ENCODE measurements at regions not wholly inside any gene's neighbourhood (a gene's known extent, or its start where the extent isn't known, plus 50 kb on each side); places are given as distances from the start of the nearest gene placed in this dataset.

DNA sequence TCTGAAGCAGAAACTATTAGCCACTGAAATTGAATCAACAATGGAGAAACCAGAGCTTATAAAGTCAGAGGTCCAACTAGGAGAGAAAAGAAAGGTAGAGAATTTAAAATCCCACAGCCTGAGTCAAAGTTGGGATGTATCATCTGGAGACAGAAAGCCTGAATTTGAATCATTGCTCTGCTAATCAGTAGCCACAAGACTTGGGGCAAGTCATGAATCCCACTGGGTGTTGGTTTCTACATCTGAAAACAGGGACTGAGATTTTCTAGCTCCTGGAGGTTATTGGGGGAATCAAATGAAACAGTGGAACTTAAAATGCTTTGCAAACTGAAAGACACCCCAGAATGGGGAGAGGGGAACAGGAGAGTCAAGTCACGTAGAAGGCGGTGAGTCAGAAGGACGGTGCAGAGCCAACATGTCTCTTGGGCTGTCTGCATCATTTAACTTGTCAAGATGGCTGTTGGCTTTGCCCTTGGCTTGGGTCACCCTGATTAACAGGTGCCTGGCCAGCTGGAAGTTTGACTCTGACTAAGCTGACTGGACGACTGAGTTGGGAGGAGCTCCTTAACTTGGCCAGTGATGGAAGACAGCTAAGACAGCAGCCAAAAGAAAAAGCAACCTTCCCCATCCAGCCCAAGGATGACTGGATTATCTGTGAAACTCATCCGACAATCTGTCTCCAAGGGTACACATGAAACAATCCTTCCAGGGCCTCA lies 60.6 kb upstream of the ADRA1B start:
- Histone ChIP-seq H3K27ac (ENCODE audit: insufficient read depth, low read depth, low read length) (no peak overlapping the region), H2AFZ (ENCODE audit: low read depth, low read length) (no peak overlapping the region), H3K27me3 (ENCODE audit: control insufficient read depth in 2 of 2, insufficient read depth in 2 of 2, low read length in 2 of 2) (no peaks in the 10 kb centered on the region), H3K9ac (replicated peaks; ENCODE audit: extremely low read depth, insufficient read depth, low read length) (no peak overlapping the region), H3K36me3 (ENCODE audit: control insufficient read depth in 2 of 2, extremely low read depth in 1 of 2, insufficient read depth in 2 of 2, low read length in 2 of 2) (no peaks in the 10 kb centered on the region), H3K79me2 (ENCODE audit: control insufficient read depth, insufficient read depth, low read length) (no peaks in the 10 kb centered on the region), H3K4me3 (replicated peaks in 1 of 3; ENCODE audit: insufficient read depth in 1 of 3, low read depth in 1 of 3, low read length in 3 of 3) (no peak overlapping the region), H3K4me2 (ENCODE audit: insufficient read depth, low read length) (no peak overlapping the region), H3K9me1 (replicated peaks; ENCODE audit: control insufficient read depth, extremely low read depth, insufficient read depth, low read length) (no peaks in the 10 kb centered on the region), H3K9me3 (replicated peaks; ENCODE audit: control insufficient read depth, insufficient read depth, low read length) (no peaks in the 10 kb centered on the region), H4K20me1 (replicated peaks; ENCODE audit: control insufficient read depth, extremely low read depth, insufficient read depth, low read length) (no peaks in the 10 kb centered on the region), H3K4me1 (ENCODE audit: control insufficient read depth, extremely low read depth, insufficient read depth, low read length) (no peaks in the 10 kb centered on the region)
- ChIA-PET CTCF (no interaction called here), POLR2A (no interaction called here)
- dilution Hi-C loops (cut with MboI; ENCODE audit: extremely low pct_ligation_motif_present, low sequenced_read_pairs): no loop called here
- FAIRE-seq (no peak), DNase-seq (ENCODE audit: low read depth, low spot score) (no peak)
- TF ChIP-seq EZH2 (IDR thresholded peaks at IDR 0.05; ENCODE audit: borderline replicate concordance, low read depth, low read length, severe bottlenecking) (no peak), MYC (IDR thresholded peaks at IDR 0.05; ENCODE audit: low read depth, low read length) (no peak), JUN (IDR thresholded peaks at IDR 0.05; ENCODE audit: borderline replicate concordance, insufficient read depth, insufficient read length, low read depth) (no peak), GATA2 (IDR thresholded peaks at IDR 0.05; ENCODE audit: insufficient read depth, insufficient read length, low read depth, low read length) (no peak), POLR2A (IDR thresholded peaks at IDR 0.05; ENCODE audit: low read depth, low read length) (no peak), FOS (IDR thresholded peaks at IDR 0.05; ENCODE audit: borderline replicate concordance, insufficient read depth, low read length) (no peak), POLR2AphosphoS5 (IDR thresholded peaks at IDR 0.05; ENCODE audit: insufficient read depth, low read depth, low read length) (no peak)
- TF ChIP-seq, protein P1, sequence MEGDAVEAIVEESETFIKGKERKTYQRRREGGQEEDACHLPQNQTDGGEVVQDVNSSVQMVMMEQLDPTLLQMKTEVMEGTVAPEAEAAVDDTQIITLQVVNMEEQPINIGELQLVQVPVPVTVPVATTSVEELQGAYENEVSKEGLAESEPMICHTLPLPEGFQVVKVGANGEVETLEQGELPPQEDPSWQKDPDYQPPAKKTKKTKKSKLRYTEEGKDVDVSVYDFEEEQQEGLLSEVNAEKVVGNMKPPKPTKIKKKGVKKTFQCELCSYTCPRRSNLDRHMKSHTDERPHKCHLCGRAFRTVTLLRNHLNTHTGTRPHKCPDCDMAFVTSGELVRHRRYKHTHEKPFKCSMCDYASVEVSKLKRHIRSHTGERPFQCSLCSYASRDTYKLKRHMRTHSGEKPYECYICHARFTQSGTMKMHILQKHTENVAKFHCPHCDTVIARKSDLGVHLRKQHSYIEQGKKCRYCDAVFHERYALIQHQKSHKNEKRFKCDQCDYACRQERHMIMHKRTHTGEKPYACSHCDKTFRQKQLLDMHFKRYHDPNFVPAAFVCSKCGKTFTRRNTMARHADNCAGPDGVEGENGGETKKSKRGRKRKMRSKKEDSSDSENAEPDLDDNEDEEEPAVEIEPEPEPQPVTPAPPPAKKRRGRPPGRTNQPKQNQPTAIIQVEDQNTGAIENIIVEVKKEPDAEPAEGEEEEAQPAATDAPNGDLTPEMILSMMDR (IDR thresholded peaks at IDR 0.05; ENCODE audit: extremely low read depth in 1 of 2, insufficient read depth in 1 of 2, low read depth in 1 of 2, low read length in 2 of 2): no peak
- TF ChIP-seq, protein P2, sequence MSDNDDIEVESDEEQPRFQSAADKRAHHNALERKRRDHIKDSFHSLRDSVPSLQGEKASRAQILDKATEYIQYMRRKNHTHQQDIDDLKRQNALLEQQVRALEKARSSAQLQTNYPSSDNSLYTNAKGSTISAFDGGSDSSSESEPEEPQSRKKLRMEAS (IDR thresholded peaks at IDR 0.05; ENCODE audit: insufficient read depth, insufficient read length): no peak
- intact Hi-C loops (cut with micrococcal nuclease): no loop called here
- BruUV-seq (replicated peaks): no TSS peak
